A673 (cell line): ENCODE measurements at regions not wholly inside any gene's neighbourhood (a gene's known extent, or its start where the extent isn't known, plus 50 kb on each side); places are given as distances from the start of the nearest gene placed in this dataset.

ENCODE experiments used
- CTCF ChIP-seq: fragments of 300-800, 200-600 bp; sonication (generic); conservative IDR thresholded peaks from 2 replicates; pipeline ENCODE4 v1.5.1; 2017; ENCODE audit warnings: low read depth, mild to moderate bottlenecking, antibody characterized with exemption, low read length, moderate library complexity, mixed read lengths
- EZH2 ChIP-seq: fragments of 200-600 bp; sonication (generic); IDR thresholded peaks from 2 replicates; pipeline ENCODE4 v1.6.1; 2017; ENCODE audit warnings: borderline replicate concordance, low read depth, mild to moderate bottlenecking, mixed read lengths, antibody characterized with exemption, low read length; ENCODE audit not compliant: poor library complexity, severe bottlenecking

- TF ChIP-seq CTCF (no peak), EZH2 (no peak)
Measured at GRCh38 chr4:58669783-58670182, 1559.6 kb upstream of the IGFBP7 start.
